Common myeloid progenitor, CD34-positive (primary cell): ENCODE measurements at regions not wholly inside any gene's neighbourhood (a gene's known extent, or its start where the extent isn't known, plus 50 kb on each side); places are given as distances from the start of the nearest gene placed in this dataset.

Experiments
- CTCF ChIA-PET: fragments of 350-600 bp; sonication (Branson Sonifier 250); formaldehyde crosslinking; loops from one replicate; lab custom pipeline; 2021; ENCODE audit warnings: antibody characterized with exemption; lab: Charles Lee
- POLR2A ChIA-PET: fragments of 350-600 bp; sonication (Branson Sonifier 250); formaldehyde crosslinking; loops from one replicate; lab custom pipeline; 2021; ENCODE audit warnings: antibody characterized with exemption; lab: Charles Lee
- DNase-seq, 3 donors: peaks; one replicate each; pipeline versions ENCODE4 v3.0.0 to v3.0.0-alpha.2; 2013
- H3K27ac ChIP-seq, 2 experiments: 1 replicate in 1 of 2; 2 replicates in 1 of 2; pipeline ENCODE4 v1.7.0; 2013; ENCODE audit warnings: inconsistent platforms in 2 of 2, low read length in 2 of 2, mild to moderate bottlenecking in 2 of 2, low read depth in 1 of 2, moderate library complexity in 1 of 2; ENCODE audit not compliant: severe bottlenecking in 2 of 2, insufficient read depth in 1 of 2, poor library complexity in 1 of 2
- H3K27me3 ChIP-seq, 5 experiments: replicated peaks in 2 of 5; 1 replicate in 3 of 5; 2 replicates in 2 of 5; pipeline versions ENCODE4 v1.6.1 to v1.7.0; 2013; ENCODE audit warnings: low read length in 4 of 5, mild to moderate bottlenecking in 2 of 5, moderate library complexity in 2 of 5, inconsistent platforms in 1 of 5; ENCODE audit not compliant: insufficient read depth in 5 of 5, control insufficient read depth in 4 of 5
- H3K36me3 ChIP-seq, 4 experiments: 1 replicate in 2 of 4; 2 replicates in 2 of 4; pipeline versions ENCODE4 v1.6.1 to v1.7.0; 2013; ENCODE audit warnings: low read length in 3 of 4, control low read depth in 1 of 4, mild to moderate bottlenecking in 1 of 4; ENCODE audit not compliant: control insufficient read depth in 4 of 4, insufficient read depth in 4 of 4
- H3K4me1 ChIP-seq, 4 experiments: 1 replicate in 3 of 4; 2 replicates in 1 of 4; pipeline versions ENCODE4 v1.6.1 to v1.7.1; 2013; ENCODE audit warnings: low read length in 3 of 4, mild to moderate bottlenecking in 3 of 4, control low read depth in 1 of 4, inconsistent platforms in 1 of 4, moderate library complexity in 1 of 4; ENCODE audit not compliant: control insufficient read depth in 4 of 4, insufficient read depth in 4 of 4; ENCODE audit errors: control extremely low read depth in 1 of 4
- H3K4me3 ChIP-seq, 7 experiments: 1 replicate in 4 of 7; 2 replicates in 3 of 7; pipeline versions ENCODE4 v1.5.1 to v1.7.0; 2013; ENCODE audit warnings: mild to moderate bottlenecking in 7 of 7, low read length in 6 of 7, moderate library complexity in 6 of 7, inconsistent platforms in 2 of 7, low read depth in 2 of 7, control low read depth in 1 of 7; ENCODE audit not compliant: insufficient read depth in 4 of 7, control insufficient read depth in 1 of 7; ENCODE audit errors: extremely low read depth in 1 of 7
- H3K9me3 ChIP-seq, 5 experiments: 1 replicate in 4 of 5; 2 replicates in 1 of 5; pipeline versions ENCODE4 v1.6.1 to v1.7.1; 2013; ENCODE audit warnings: low read length in 4 of 5, mild to moderate bottlenecking in 2 of 5, inconsistent platforms in 1 of 5, low read depth in 1 of 5, moderate library complexity in 1 of 5; ENCODE audit not compliant: control insufficient read depth in 4 of 5, insufficient read depth in 2 of 5; ENCODE audit errors: control extremely low read depth in 1 of 5
- WGBS: methylation state at CpG from one replicate; pipeline ENCODE4 v1.1.5; 2013; ENCODE audit not compliant: insufficient coverage; 5-methylcytosine and 5-hydroxymethylcytosine counted together

DNA sequence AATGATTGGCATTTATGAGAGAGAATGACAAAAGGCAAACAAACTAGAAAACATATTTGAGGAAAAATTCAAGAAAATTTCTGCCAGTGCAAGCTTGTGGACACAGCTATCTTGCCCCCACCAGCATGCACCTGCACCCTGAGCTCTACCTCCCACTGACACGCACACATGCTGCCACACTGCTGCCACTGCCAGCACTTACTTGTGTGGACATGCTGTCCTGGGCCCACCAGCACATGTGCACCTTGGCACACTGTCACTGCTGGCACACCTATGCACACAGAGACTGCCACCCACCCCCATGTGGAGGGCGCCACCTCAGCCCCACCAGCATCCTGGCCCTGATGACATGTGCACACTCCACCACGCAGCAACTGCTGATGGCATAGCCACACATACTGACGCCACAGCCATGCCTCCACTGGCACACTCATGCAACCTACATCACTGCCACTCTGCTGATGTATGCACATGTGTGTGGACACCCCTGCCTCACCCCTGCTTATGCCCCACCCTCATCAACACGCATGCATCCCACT, 475.0 kb downstream of the SOX5 start:
- no peak overlapping the region for H3K27ac ChIP-seq
- peaks cover 0 to 6% (median 0%) of the 10 kb centered on the region in 5 experiments for H3K9me3 ChIP-seq
- no peaks in the 10 kb centered on the region for H3K4me1 ChIP-seq
- H3K27me3 ChIP-seq, result no peaks in the 10 kb centered on the region
- ChIA-PET CTCF (no interaction called here), POLR2A (no interaction called here)
- 100% methylated on average over 5 of the region's 5 CpGs for WGBS
- no peak overlapping the region for H3K4me3 ChIP-seq
- no peaks in the 10 kb centered on the region for H3K36me3 ChIP-seq
- DNase-seq, result no peak
